DND-41 (cell line): ENCODE measurements at regions not wholly inside any gene's neighbourhood (a gene's known extent, or its start where the extent isn't known, plus 50 kb on each side); places are given as distances from the start of the nearest gene placed in this dataset.

Source experiments
- ATAC-seq: fragments of 200-7000 bp; cut with Tn5 transposase; 3 replicates; pipeline ENCODE4 v1.9.1; 2021; ENCODE audit warnings: low read depth; ENCODE audit not compliant: insufficient read depth
- DNase-seq: peaks from one replicate; pipeline ENCODE4 v3.0.0-alpha.2; 2020
- H2AFZ ChIP-seq: 2 replicates; pipeline ENCODE4 v1.6.0; 2012; ENCODE audit warnings: low read depth, low read length
- H3K27ac ChIP-seq: 2 replicates; pipeline ENCODE4 v1.5.1; 2012; ENCODE audit warnings: low read length, inconsistent platforms
- H3K27me3 ChIP-seq: fragments of 200-600 bp; sonication (generic); 2 replicates; pipeline ENCODE4 v1.6.0; 2012; ENCODE audit warnings: low read length, mild to moderate bottlenecking, inconsistent platforms; ENCODE audit not compliant: insufficient read depth, poor library complexity
- H3K36me3 ChIP-seq: 2 replicates; pipeline ENCODE4 v1.5.1; 2012; ENCODE audit warnings: low read length, inconsistent platforms; ENCODE audit not compliant: insufficient read depth
- H3K4me1 ChIP-seq: 2 replicates; pipeline ENCODE4 v1.5.1; 2012; ENCODE audit warnings: mild to moderate bottlenecking, low read length; ENCODE audit not compliant: insufficient read depth
- H3K4me2 ChIP-seq: 2 replicates; pipeline ENCODE4 v1.6.0; 2012; ENCODE audit warnings: mild to moderate bottlenecking, moderate library complexity, low read length, inconsistent platforms; ENCODE audit not compliant: insufficient read depth
- H3K4me3 ChIP-seq, 2 experiments: fragments of 200-600 bp in 1 of 2; shearing (Covaris generic) in 1 of 2; 2 replicates each; pipeline ENCODE4 v1.5.1; 2012 to 2016; ENCODE audit warnings: inconsistent platforms in 2 of 2, low read length in 2 of 2, mild to moderate bottlenecking in 2 of 2, low read depth in 1 of 2, moderate library complexity in 1 of 2
- H3K79me2 ChIP-seq: 2 replicates; pipeline ENCODE4 v1.6.0; 2012; ENCODE audit warnings: low read length, inconsistent platforms; ENCODE audit not compliant: insufficient read depth
- H3K9ac ChIP-seq: 2 replicates; pipeline ENCODE4 v1.6.0; 2012; ENCODE audit warnings: low read depth, mild to moderate bottlenecking, inconsistent platforms, low read length, moderate library complexity
- H3K9me3 ChIP-seq: 2 replicates; pipeline ENCODE4 v1.5.1; 2012; ENCODE audit warnings: low read length, moderate library complexity, mild to moderate bottlenecking, inconsistent platforms; ENCODE audit not compliant: insufficient read depth, severe bottlenecking
- H4K20me1 ChIP-seq: 2 replicates; pipeline ENCODE4 v1.6.0; 2012; ENCODE audit warnings: low read length; ENCODE audit not compliant: insufficient read depth
- CTCF ChIP-seq: IDR thresholded peaks from 2 replicates; pipeline ENCODE4 v1.5.1; 2012; ENCODE audit warnings: borderline replicate concordance, low read length, moderate library complexity, mild to moderate bottlenecking; ENCODE audit not compliant: poor library complexity, severe bottlenecking; ENCODE audit errors: extremely low read depth
- EZH2 ChIP-seq: IDR thresholded peaks from 3 replicates; pipeline ENCODE4 v1.6.1; 2012; ENCODE audit warnings: borderline replicate concordance, low read depth, mild to moderate bottlenecking, moderate library complexity, low read length, inconsistent platforms; ENCODE audit not compliant: severe bottlenecking

GRCh38 chr10:8978100-8978499 is 923.6 kb downstream of the GATA3 start:
- no peak for TF ChIP-seq EZH2
- no peak for TF ChIP-seq CTCF
- ATAC-seq, result no peak

GRCh38 chr10:8979976-8980375 is 925.5 kb downstream of the GATA3 start:
- Histone ChIP-seq H3K27me3 (no peaks in the 10 kb centered on the region), H3K4me3 (no peak overlapping the region), H3K9me3 (no peaks in the 10 kb centered on the region), H3K79me2 (no peaks in the 10 kb centered on the region), H2AFZ (no peak overlapping the region), H3K27ac (no peak overlapping the region), H3K9ac (no peak overlapping the region), H3K36me3 (no peaks in the 10 kb centered on the region), H4K20me1 (no peaks in the 10 kb centered on the region), H3K4me1 (no peaks in the 10 kb centered on the region), H3K4me2 (no peak overlapping the region)
- DNase-seq, result no peak
- ATAC-seq, result no peak
- no peak for TF ChIP-seq CTCF

More at GRCh38 chr10:8978100-8978499, 923.6 kb downstream of the GATA3 start:
- H4K20me1 ChIP-seq, result no peaks in the 10 kb centered on the region
- H3K27me3 ChIP-seq, result no peaks in the 10 kb centered on the region
- no peak overlapping the region for H3K9ac ChIP-seq
- no peak overlapping the region for H2AFZ ChIP-seq
- no peaks in the 10 kb centered on the region for H3K36me3 ChIP-seq
- no peaks in the 10 kb centered on the region for H3K4me1 ChIP-seq
- H3K79me2 ChIP-seq, result no peaks in the 10 kb centered on the region
- no peak for DNase-seq
- no peak overlapping the region for H3K4me2 ChIP-seq
- no peaks in the 10 kb centered on the region for H3K9me3 ChIP-seq
- no peak overlapping the region for H3K4me3 ChIP-seq
- H3K27ac ChIP-seq, result no peak overlapping the region

- Histone ChIP-seq H3K4me2 (no peak overlapping the region), H3K4me1 (no peaks in the 10 kb centered on the region), H3K79me2 (no peaks in the 10 kb centered on the region), H3K36me3 (no peaks in the 10 kb centered on the region), H3K9me3 (no peaks in the 10 kb centered on the region), H4K20me1 (no peaks in the 10 kb centered on the region), H3K27ac (no peak overlapping the region), H3K4me3 (no peak overlapping the region), H3K27me3 (no peaks in the 10 kb centered on the region), H2AFZ (no peak overlapping the region), H3K9ac (no peak overlapping the region)
- ATAC-seq, result no peak
- TF ChIP-seq EZH2 (no peak), CTCF (no peak)
- no peak for DNase-seq
Observed at GRCh38 chr10:8981277-8981676, 926.8 kb downstream of the GATA3 start.

GRCh38 chr10:8985651-8986050 is 931.2 kb downstream of the GATA3 start:
- Histone ChIP-seq H3K4me2 (no peak overlapping the region), H3K9me3 (no peaks in the 10 kb centered on the region), H2AFZ (no peak overlapping the region), H3K4me3 (no peak overlapping the region), H4K20me1 (no peaks in the 10 kb centered on the region), H3K27me3 (no peaks in the 10 kb centered on the region), H3K79me2 (no peaks in the 10 kb centered on the region), H3K36me3 (no peaks in the 10 kb centered on the region), H3K9ac (no peak overlapping the region), H3K27ac (no peak overlapping the region), H3K4me1 (no peaks in the 10 kb centered on the region)
- TF ChIP-seq EZH2 (no peak), CTCF (no peak)
- no peak for ATAC-seq
- no peak for DNase-seq
